ENCODE measurements at regions not wholly inside any gene's neighbourhood (a gene's known extent, or its start where the extent isn't known, plus 50 kb on each side); places are given as distances from the start of the nearest gene placed in this dataset.

DNA sequence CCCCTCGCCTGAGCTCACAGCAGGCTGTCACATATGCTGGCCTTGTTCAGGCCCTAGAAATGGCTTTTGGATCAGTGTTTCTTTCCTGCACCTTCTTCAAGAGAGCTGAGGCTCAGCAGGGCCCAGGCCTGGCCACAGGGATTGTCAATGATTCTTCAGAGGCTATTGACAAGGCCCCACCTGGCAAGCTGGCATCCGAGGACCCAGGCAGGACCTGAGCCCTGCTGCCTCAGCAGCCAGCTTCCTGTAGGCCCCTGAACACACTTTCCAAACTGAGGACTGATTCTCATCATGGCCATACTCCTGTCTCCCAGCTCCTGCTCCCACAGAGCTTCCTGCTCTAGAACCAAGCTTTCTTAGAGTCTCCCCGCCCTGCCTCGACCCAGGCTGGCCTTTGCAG, 136.8 kb downstream of the UQCRFS1 start:
- TF ChIP-seq, protein P1, sequence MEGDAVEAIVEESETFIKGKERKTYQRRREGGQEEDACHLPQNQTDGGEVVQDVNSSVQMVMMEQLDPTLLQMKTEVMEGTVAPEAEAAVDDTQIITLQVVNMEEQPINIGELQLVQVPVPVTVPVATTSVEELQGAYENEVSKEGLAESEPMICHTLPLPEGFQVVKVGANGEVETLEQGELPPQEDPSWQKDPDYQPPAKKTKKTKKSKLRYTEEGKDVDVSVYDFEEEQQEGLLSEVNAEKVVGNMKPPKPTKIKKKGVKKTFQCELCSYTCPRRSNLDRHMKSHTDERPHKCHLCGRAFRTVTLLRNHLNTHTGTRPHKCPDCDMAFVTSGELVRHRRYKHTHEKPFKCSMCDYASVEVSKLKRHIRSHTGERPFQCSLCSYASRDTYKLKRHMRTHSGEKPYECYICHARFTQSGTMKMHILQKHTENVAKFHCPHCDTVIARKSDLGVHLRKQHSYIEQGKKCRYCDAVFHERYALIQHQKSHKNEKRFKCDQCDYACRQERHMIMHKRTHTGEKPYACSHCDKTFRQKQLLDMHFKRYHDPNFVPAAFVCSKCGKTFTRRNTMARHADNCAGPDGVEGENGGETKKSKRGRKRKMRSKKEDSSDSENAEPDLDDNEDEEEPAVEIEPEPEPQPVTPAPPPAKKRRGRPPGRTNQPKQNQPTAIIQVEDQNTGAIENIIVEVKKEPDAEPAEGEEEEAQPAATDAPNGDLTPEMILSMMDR (IDR thresholded peaks at IDR 0.05), result no peak
- no peak for TF ChIP-seq POLR2A (IDR thresholded peaks at IDR 0.05)

Data from heart left ventricle (tissue), 13 donors.